ENCODE measurements at regions not wholly inside any gene's neighbourhood (a gene's known extent, or its start where the extent isn't known, plus 50 kb on each side); places are given as distances from the start of the nearest gene placed in this dataset.

DNA sequence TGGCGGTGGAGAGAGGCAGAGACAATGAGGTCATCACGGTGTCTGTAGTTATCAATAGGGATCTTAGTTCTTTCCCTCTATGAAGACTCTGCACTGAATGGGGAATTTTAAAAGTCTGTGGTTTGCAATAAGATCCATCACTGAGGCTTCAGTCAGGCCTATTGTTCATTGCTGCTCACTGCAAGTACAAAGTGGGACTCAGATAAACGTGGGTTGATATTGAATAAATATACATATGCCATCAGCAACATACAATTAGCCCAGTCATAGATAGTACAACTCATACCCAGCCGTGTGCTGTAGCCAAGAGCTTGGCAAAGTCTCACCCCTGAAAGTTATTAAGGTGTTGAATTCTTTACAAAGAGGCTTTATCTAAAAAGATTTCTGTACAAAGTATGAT, 88.4 kb downstream of the ENC1 start:
- FAIRE-seq = no peak
- Histone ChIP-seq H3K4me1 (ENCODE audit: control insufficient read depth, extremely low read depth, insufficient read depth, low read length) (no peaks in the 10 kb centered on the region), H3K36me3 (ENCODE audit: control insufficient read depth in 2 of 2, extremely low read depth in 1 of 2, insufficient read depth in 2 of 2, low read length in 2 of 2) (no peaks in the 10 kb centered on the region), H3K4me3 (replicated peaks in 1 of 3; ENCODE audit: insufficient read depth in 1 of 3, low read depth in 1 of 3, low read length in 3 of 3) (no peak overlapping the region), H3K9me3 (replicated peaks; ENCODE audit: control insufficient read depth, insufficient read depth, low read length) (no peaks in the 10 kb centered on the region), H3K27ac (ENCODE audit: insufficient read depth, low read depth, low read length) (no peak overlapping the region), H3K79me2 (ENCODE audit: control insufficient read depth, insufficient read depth, low read length) (no peaks in the 10 kb centered on the region), H3K27me3 (ENCODE audit: control insufficient read depth in 2 of 2, insufficient read depth in 2 of 2, low read length in 2 of 2) (no peaks in the 10 kb centered on the region), H4K20me1 (replicated peaks; ENCODE audit: control insufficient read depth, extremely low read depth, insufficient read depth, low read length) (no peaks in the 10 kb centered on the region), H2AFZ (ENCODE audit: low read depth, low read length) (no peak overlapping the region), H3K4me2 (ENCODE audit: insufficient read depth, low read length) (no peak overlapping the region), H3K9me1 (replicated peaks; ENCODE audit: control insufficient read depth, extremely low read depth, insufficient read depth, low read length) (no peaks in the 10 kb centered on the region), H3K9ac (replicated peaks; ENCODE audit: extremely low read depth, insufficient read depth, low read length) (no peak overlapping the region)
- no TSS peak for BruUV-seq (replicated peaks)
- TF ChIP-seq, protein P1, sequence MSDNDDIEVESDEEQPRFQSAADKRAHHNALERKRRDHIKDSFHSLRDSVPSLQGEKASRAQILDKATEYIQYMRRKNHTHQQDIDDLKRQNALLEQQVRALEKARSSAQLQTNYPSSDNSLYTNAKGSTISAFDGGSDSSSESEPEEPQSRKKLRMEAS (IDR thresholded peaks at IDR 0.05; ENCODE audit: insufficient read depth, insufficient read length) = no peak
- TF ChIP-seq EZH2 (IDR thresholded peaks at IDR 0.05; ENCODE audit: borderline replicate concordance, low read depth, low read length, severe bottlenecking) = no peak
- TF ChIP-seq GATA2 (IDR thresholded peaks at IDR 0.05; ENCODE audit: insufficient read depth, insufficient read length, low read depth, low read length) = no peak
- TF ChIP-seq FOS (IDR thresholded peaks at IDR 0.05; ENCODE audit: borderline replicate concordance, insufficient read depth, low read length) = no peak
- no peak for TF ChIP-seq JUN (IDR thresholded peaks at IDR 0.05; ENCODE audit: borderline replicate concordance, insufficient read depth, insufficient read length, low read depth)
- TF ChIP-seq, protein P2, sequence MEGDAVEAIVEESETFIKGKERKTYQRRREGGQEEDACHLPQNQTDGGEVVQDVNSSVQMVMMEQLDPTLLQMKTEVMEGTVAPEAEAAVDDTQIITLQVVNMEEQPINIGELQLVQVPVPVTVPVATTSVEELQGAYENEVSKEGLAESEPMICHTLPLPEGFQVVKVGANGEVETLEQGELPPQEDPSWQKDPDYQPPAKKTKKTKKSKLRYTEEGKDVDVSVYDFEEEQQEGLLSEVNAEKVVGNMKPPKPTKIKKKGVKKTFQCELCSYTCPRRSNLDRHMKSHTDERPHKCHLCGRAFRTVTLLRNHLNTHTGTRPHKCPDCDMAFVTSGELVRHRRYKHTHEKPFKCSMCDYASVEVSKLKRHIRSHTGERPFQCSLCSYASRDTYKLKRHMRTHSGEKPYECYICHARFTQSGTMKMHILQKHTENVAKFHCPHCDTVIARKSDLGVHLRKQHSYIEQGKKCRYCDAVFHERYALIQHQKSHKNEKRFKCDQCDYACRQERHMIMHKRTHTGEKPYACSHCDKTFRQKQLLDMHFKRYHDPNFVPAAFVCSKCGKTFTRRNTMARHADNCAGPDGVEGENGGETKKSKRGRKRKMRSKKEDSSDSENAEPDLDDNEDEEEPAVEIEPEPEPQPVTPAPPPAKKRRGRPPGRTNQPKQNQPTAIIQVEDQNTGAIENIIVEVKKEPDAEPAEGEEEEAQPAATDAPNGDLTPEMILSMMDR (IDR thresholded peaks at IDR 0.05; ENCODE audit: extremely low read depth in 1 of 2, insufficient read depth in 1 of 2, low read depth in 1 of 2, low read length in 2 of 2) = no peak
- no peak for TF ChIP-seq POLR2A (IDR thresholded peaks at IDR 0.05; ENCODE audit: low read depth, low read length)
- no peak for TF ChIP-seq MYC (IDR thresholded peaks at IDR 0.05; ENCODE audit: low read depth, low read length)
- no peak for TF ChIP-seq POLR2AphosphoS5 (IDR thresholded peaks at IDR 0.05; ENCODE audit: insufficient read depth, low read depth, low read length)
- ChIA-PET CTCF (interaction anchor here (1.5 kb wide), 1 partner anchor 11 kb away, joined by 3 read pairs; no protein-coding TSS in a partner anchor), POLR2A (interaction anchor here (0.6 kb wide), 1 partner anchor 88 kb away, joined by 3 read pairs; the partner anchor contains the start of gene ENC1)
- dilution Hi-C loops (cut with MboI; ENCODE audit: extremely low pct_ligation_motif_present, low sequenced_read_pairs) (no loop called here), intact Hi-C loops (cut with micrococcal nuclease) (no loop called here)
- DNase-seq (ENCODE audit: low read depth, low spot score) = no peak

Data from endothelial cell of umbilical vein (primary cell).